ENCODE measurements at regions not wholly inside any gene's neighbourhood (a gene's known extent, or its start where the extent isn't known, plus 50 kb on each side); places are given as distances from the start of the nearest gene placed in this dataset.

DNA sequence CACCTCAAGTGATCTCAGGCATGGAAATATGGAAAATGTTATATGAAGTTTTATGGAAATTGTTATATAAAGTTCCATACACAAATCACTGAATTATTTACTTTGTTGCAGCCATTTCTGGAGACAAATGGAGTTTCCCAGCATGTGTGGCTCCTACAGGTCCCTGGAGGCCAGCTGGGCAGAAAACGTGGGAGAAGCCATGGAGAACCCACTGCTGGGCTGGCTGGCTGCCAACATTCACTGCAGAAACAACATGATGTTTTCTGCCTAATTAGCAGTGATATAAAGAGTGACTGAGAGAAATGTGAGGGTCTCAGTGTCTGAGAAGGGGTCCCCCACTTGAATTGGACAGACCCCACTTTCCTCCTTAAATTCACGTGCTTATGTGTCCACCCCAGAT, 208.8 kb upstream of the IRX2 start:
- no peak for ATAC-seq

DNA sequence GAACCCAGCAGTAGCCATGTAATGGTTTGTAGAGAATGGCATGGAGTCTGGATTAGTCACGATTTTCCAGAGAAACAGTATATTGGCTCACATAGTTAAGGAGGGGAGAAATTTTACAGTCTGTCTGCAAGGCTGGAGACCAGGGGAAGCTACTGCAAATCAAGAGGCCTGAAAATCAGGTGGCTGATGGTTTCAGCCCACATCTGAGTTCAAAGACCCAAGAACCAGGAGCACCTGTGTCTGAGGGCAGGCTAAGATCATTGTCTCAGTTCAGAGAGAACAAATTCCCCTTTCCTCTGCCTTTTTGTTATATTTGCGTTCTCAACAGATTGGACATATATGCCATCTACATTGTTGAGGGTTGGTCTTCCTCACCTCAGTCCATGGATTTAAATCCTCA, 207.5 kb upstream of the IRX2 start:
- no peak for ATAC-seq

DNA sequence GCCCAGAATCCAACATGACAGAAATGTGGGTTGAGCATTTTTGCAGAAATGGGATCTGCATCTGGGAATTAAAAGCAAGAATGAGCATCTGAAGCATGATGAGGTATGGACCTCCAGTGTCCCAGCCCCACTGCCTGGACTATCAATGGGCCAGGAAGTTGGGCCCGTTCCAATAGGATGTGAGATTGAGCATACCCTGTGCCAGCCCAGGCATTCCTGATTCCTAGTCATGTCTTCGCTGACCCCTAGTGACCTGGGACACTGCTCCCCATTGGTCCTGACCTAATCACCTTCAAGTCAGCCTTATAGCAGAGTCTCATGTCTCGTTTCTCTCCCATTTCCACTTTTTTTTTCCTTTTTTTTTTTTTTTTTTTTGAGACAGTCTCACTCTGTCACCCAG, 197.4 kb upstream of the IRX2 start:
- no peak for ATAC-seq

DNA sequence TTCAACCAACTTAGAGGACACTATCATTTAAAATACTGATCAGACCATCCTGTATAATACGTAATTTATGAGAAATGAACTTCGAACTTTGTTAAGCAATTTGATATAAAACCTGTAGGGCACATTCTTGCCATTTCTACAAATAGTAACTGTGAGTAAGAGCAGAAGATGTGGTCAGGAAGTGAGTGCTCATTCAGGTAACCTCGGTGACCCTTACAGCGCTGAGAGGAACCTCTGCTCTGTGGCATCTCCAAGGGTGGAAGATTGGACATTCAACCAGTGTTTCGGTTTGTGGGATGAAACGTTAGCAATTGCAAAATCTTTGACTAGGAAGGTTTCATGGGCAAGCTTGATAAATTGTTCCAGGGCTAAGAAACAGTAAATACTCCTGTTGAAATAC, 194.8 kb upstream of the IRX2 start:
- ATAC-seq: no peak

DNA sequence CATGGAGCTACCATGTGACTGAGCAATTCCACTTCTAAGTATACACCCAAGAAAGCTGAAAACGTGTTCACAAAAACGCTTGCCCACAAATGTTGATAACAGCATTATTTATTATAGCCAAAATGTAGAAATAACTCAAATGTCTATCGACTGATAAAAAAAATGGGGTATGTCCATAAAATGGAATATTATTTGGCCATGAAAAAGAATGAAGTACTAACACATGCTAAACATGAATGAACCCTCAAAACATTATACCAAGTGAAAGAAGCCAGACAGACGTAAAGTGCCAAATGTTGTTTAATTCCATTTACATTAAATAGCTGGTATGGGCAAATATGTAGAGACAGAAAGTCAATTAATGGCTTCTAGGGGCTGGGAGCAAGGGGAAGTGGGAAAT, 184.9 kb upstream of the IRX2 start:
- ATAC-seq: no peak

DNA sequence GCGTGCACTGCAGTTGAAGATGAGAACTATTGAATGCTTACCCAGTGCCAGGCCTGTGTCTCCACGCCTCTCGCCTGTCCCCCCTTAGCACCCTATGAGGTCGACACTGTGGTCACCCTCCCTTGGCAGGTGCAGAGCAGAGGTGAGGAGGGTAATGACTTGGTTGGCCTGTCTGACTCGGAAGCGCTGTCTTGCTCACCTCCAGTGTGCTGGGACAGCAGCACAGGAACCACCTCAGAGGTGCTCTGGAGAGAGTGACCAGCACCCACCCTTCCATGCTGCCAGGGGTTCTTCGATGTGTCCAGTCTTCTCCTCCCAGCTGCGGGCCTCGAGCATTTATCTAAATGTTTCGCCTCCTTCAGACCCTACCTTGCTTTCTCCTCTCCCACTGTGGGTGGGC, 178.3 kb upstream of the IRX2 start:
- ATAC-seq: no peak

DNA sequence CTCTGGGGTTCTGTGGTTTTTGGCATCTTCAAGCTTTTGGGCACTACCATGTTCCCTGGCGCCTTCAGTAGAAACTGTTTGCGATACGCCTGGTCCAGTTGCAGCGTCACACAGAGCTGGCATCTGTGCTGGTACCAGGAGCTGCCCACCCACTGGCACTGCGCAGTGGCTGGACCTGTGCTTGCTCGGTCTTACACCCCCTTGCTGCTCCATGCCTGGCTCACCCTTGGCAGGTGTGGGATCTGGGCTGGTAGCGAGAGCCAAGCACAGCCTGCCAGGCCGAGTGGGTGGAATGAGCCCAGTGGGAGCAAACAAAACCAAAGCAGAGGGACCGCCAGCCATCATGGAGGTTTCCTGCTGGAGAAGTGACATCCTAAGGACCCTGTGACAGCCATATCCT, 170.2 kb upstream of the IRX2 start:
- ATAC-seq: no peak

DNA sequence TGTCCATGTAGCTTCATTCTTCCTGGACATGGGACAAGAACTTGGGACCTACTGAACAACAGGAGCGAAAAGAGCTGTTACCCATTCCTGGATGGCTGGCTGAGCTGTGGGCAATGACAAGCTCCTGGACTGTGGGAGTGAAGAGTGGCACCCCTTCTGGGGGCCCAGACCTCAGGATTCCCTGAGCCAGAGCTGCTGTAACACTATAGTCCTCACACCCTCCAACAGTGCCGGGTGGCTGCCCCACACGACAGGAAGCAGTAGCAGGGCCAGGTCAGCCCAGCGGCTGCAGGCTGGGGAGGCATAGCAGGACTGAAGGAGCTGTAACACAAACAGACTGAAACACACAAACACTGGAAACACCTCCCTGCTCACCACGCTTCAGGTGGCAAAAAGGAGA, 169.7 kb upstream of the IRX2 start:
- ATAC-seq: no peak

DNA sequence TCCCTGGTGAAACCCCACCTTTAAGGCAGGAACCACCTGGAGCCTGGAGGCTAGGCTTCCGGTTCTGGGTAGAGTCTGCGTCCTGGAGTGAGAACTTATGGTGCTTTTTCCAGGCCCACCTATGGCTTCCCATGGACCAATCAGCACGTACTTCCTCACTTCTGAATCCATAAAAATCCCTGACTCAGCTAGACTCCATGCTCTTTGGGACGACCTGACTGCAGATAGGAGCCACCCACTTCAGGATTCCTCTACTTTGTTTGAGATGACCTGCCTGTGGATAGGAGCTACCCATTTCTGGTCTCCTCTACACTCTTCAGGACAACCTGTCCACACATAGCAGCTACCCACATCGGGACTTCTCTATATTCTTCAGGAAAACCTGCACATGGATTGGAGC, 168.8 kb upstream of the IRX2 start:
- no peak for ATAC-seq

DNA sequence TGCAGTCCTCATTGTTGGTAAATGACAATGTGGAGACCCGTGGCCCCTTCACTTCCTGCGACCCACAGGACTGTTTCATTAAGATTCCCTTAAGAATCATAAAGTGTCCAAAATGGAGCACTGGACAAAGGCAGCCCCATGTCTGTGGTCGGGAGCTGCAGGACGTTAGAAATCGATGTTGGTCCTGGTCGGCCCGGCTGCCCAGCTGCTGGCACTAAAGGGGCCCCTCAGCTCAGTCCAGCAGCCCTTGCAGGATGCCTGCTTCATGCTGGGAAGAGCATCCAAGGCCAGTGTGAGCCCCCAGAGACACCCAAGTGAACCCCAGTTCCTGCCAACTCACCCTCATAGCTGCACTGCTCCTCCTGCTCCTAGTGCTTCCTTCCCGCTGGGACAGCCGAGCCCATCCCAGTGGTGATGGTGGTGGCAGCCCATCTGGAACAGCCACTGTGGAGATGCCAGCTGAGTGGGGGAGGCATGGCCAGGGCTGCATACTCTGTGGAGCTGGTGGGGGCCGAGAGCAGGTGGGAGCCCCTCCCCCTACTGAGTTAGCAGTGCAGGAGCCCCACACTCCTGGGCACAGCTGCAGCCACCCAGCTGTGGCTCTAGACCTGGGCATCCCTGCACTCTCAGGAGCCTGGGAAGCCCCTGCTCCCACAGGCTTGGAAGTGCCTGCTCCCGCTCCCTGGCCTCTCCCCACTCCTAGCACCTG, 168.0 kb upstream of the IRX2 start:
- ATAC-seq: no peak

DNA sequence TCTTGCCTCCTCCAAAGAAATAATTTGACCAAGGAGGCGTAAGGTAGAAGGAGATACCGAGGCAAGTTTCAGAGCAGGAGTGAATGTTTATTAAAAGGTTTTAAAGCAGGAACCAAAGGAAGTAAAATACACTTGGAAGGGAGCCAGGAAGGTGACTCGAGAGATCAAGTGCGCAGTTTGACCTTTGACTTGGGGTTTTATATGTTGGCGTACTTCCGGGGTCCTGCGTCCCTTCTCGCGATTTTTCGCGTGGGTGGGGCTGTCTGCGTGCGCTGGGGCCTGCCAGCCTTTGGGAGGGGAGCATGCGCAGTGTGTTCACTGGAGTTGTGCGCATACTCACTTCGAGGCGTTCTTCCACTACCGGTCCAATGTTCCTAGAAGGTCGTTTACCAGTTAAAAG, 166.0 kb upstream of the IRX2 start:
- ATAC-seq: no peak

DNA sequence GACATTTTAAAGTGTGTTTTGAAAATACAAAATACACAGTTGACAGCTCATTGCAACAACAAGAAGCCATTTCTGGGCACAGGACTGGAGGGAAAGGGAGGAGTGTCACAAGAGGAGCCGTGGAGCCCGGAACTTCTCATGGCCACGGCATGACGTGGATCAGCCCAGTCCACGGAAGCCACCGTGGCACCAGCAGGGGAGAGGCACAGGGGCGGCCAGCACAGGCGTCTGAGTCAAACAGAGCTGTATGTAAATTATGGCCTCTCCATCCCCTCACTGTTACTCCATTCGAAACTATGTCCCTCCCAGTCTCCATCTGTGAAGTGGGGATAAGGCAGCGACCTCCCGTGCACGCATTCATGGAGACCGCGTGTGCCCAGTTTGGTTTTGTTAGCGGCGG, 165.6 kb upstream of the IRX2 start:
- ATAC-seq: no peak

DNA sequence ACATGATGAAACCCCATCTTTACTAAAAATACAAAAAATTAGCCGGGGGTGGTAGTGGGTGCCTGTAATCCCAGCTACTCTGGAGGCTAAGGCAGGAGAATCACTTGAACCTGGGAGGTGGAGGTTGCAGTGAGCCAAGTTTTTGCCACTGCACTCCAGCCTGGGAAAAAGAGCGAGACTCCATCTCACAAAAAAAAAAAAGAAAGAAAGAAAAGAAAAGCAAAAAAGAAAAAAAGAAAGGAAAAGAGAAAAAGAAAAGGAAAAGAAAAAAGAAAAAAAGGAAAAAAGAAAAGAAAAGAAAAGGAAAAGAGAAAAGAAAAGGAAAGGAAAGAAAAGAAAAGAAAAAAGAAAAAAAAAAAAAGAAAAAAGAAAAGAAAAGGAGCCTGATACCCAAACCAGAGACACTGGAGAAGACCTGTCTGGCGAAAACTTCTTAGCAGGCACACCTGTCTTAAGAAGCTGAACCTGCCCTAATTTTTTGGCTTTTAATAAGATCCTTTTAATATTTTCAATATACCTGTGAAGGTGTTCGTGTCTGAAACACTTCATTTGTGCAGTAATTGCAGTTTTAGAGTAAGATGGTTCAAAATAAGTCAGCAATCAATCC, 164.7 kb upstream of the IRX2 start:
- ATAC-seq: no peak

DNA sequence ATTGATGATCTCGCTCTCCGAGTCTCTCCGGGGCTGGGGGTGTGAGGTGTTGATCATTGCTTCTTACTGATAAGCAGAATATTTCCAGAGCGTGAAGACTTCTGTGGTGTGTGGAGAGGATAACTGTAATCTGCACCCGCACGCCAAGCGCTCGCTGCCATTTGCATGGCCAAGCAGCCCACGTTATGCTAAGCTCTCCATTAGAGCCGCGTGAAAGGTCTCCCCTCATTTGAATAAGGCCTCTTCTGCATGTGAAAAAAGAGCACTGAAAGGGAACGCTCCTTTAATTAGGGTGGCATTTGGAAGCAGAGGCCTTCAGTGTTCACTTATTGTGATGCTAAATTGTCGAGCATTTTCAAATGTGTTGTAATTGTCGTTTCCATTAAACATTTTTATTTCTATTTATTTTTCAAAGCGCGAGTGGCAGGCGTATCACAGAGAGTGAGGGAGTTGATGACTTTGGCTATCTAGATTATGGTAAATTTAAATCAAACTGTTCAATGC, 163.6 kb upstream of the IRX2 start:
- no peak for ATAC-seq

DNA sequence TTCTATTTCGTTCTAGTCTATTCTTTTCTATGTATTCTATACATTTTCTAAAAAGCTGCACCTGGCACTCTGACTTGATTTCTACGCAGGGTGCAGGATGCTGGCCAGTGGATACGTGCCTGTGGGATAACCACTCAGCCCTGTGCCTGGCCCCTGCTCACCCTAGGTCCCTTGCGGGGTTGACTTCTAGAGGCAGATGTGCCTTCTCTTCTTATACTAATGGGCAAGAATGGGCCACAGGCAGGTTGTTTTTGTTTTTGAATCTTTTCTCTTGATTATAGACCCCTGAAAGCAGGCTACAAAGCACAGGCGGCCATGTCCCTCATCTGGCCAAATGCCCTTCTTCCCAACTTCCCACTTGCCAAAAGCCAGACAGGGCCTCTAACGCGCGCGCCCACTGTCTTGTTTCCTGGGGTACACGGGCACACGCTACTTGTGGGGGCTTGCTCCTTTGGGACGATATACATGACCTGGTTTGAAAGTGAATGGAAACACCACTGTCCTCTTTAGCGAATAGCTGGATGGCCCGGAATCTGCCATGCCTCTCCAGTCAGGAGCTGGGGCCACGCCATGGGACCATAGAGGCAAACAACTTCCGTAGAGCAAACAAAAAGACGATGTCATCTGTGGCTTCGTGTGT, 162.7 kb upstream of the IRX2 start:
- ATAC-seq: no peak

DNA sequence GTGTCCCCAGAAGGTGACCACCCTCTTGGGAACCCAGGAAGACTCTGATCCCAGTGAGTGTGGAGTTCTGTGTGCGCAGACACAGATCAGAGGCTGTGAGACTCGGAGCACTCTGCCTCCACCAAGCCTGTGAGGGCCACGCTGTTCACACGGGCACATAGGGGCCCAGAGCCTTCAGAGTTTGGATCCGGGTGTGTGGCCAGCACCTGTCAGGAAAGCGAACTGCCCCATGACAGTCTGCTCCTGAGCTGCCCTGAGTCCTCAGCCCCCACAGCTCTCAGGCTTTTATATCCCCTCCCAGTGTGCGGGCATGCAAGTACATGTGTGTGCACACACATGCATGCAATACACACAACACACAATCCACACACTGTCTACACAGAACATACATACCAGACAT, 161.8 kb upstream of the IRX2 start:
- no peak for ATAC-seq

DNA sequence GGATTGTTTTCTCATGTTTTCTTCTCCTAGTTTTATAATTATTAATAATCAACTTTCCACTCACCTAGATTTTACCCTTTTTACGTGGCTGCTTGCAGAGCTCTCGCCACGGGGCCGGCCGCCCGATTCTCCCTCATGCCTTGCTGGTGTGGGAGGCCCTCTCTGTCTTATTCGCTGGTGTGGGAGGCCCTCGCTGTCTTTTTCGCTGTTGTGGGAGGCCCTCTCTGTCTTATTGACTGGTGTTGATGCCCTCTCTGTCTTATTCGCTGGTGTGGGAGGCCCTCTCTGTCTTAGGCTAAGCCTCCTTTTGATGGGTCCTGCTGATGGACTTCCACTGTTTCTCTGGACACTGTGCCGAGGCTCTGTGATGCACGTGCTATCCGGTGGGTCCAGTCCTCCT, 161.3 kb upstream of the IRX2 start:
- no peak for ATAC-seq

DNA sequence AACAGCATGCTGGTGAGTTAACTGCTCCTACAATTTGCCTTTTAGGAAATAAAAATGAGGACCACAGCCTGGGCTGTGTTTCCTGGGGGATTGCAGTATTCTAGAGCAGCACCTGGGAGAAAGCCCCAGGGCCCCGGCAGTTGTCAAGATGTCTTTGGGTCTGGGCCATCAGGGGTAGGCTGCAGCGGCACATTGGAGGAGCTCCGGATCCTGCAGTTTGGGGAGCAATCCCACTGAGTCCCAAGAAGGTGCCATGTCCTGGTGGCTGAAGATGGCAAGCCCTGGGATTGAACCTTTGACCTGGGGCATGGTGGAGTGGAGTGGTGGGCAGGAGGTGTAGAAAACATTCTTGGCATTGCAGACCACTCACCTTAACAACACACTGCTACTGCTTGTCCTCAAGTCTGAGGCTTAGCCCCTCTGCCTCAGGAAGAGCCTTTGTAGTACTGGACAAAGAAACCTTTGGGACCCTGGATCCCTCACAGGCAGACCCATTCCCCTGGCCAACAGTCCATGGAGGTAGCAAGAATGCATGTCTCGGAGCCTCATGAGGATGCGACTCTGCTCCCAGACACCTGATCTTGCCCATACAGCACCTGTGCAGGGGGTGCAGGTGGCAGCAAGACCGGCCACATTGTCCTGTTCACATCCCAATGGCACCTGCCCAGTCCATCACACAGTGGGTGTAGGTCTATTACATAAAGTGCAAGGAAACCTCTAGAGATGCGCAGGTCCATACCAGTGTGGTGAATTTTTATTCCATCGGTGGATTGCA, 159.1 kb upstream of the IRX2 start:
- no peak for ATAC-seq

DNA sequence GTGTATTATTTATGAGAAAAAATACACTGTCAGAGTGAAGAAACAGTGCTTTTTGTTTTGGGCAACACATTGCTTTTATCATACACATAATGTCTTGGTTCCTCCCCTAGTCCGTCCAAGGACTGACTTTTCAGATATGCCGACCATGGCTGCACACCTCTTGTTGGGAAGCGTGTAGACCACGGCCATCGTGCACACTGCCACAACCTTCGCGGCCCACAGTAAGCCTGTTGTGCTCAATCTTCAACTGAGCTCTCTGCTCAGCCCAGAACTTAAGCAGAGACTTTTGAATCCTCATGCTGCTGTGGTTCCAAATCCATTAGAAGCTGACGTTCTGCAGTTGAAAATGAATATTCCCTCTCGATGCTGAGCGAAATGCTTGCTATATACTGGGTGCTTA, 157.6 kb upstream of the IRX2 start:
- no peak for ATAC-seq

DNA sequence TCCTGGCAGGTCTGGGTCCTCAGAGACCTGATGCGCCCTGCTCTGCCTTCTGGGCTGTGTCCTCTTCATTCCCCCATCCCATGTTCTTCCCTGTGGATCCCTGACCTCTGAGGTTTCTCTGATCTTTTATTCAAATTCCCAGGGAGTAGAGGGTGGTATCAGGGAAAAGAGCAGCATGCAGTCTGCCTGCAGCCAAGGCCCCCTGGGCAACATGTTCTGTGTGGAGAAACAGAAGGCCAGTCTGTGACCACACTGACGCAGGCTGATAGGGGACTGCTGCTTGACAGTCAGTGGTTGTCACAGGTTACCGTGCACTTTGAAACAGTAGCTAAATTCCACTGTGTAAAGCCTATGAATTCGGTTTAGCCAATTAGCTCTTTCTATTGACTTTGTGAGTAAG, 156.6 kb upstream of the IRX2 start:
- no peak for ATAC-seq

DNA sequence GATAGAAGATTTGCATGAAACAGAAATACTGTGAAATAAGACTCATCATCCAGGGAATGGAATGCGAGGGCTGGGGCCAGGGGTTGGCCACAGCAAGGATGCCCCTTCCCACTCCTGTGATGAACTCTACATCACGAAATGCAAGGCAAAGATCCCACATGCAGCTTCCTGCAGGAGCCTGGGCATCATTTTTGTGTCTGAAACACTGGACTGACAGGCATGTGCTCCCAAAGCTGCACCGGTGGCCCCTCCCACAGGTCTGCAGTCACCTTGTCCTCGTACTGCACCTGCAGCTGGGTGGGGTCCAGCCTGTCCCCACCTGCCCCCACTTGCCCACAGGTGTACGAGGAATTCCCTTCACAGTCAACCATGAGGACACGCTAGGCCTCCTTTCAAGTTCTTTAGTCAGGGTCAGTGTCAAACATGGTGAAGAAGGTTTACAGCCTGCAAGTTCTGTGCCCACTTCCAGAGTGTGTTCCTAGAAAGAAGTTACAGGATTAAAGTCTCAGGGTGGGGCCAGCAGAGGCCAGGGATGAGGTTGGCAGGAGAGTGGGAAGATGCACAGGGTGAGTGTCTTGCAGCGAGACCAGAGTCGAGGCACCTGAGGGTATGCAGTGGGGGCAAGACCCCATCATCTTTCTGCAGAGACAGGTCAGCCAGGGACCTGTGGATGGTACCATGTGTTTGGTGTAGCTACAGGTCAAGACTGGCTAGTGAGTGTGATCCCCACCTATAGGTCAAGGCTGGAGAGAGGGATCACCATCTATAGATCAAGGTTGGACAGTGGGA, 155.0 kb upstream of the IRX2 start:
- no peak for ATAC-seq

DNA sequence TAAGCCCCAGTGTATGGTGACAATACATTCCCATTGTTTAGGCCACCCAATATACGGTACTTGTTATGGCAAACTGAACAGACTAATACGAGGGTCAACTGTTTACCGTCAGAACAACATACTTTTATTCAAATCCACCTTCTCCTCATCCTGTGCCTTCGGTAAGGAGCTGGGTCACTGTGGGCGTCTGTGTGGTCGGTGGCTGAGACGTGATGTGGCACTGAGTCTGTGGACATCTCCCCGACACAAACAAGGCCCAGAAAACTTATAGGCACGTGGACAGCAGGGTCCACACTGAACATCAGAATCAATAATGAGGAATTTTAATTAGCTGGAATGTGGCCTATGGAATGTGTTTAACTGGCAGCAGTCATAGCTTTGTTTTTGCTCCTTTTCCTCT, 154.3 kb upstream of the IRX2 start:
- ATAC-seq: no peak

DNA sequence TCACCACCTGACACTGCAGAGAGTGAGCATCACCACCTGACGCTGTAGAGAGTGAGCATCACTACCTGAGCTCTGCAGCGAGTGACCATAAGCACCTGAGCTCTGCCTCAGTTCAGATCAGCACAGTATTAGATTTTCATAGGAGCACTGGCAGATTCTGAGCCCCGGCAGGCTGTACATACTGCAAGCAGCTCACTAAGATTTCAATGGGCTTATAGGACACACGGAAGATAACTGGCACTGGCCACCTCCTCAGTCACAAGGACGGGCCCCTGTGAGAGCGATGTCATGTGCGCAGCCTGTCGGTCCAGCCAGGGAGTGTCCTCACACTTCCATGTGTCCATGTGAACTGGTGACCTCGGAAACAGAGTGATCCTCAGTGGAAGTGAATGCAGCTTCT, 153.5 kb upstream of the IRX2 start:
- no peak for ATAC-seq
